Testis (tissue), 2 donors: ENCODE measurements at regions not wholly inside any gene's neighbourhood (a gene's known extent, or its start where the extent isn't known, plus 50 kb on each side); places are given as distances from the start of the nearest gene placed in this dataset.

Source experiments
- POLR2A ChIP-seq: fragments of 450-650 bp; IDR thresholded peaks from one replicate; pipeline ENCODE4 v1.6.1; 2017; ENCODE audit warnings: antibody characterized with exemption, mild to moderate bottlenecking, moderate library complexity
- TF ChIP-seq, protein P1 (sequence below), 3 experiments: fragments of 450-650 bp in 2 of 3; fragments of 200-600 bp in 1 of 3; sonication (generic) in 1 of 3; IDR thresholded peaks; one replicate each; pipeline ENCODE4 v1.5.1; 2016 to 2019; ENCODE audit warnings: antibody characterized with exemption in 3 of 3, mild to moderate bottlenecking in 2 of 3, moderate library complexity in 1 of 3

DNA sequence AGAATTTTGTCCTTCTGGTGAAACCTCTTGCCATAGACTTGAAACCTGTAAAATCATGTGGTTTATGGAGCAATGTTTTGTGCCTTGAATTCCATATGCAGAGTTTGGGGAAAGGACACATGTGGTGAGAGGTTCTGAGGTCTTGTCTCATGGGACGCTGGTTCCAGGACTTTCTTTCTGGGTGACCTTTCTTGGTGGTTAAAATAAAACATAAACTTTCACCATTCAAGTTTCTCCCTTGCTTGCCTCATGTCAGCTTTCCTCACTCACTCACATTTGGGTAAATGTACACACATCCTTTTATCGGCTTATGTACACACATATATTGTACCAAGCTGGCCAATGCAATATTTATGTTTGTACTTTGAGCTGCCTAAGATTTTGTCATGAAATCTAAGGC lies 144.9 kb upstream of the CELF2 start:
- TF ChIP-seq, protein P1, sequence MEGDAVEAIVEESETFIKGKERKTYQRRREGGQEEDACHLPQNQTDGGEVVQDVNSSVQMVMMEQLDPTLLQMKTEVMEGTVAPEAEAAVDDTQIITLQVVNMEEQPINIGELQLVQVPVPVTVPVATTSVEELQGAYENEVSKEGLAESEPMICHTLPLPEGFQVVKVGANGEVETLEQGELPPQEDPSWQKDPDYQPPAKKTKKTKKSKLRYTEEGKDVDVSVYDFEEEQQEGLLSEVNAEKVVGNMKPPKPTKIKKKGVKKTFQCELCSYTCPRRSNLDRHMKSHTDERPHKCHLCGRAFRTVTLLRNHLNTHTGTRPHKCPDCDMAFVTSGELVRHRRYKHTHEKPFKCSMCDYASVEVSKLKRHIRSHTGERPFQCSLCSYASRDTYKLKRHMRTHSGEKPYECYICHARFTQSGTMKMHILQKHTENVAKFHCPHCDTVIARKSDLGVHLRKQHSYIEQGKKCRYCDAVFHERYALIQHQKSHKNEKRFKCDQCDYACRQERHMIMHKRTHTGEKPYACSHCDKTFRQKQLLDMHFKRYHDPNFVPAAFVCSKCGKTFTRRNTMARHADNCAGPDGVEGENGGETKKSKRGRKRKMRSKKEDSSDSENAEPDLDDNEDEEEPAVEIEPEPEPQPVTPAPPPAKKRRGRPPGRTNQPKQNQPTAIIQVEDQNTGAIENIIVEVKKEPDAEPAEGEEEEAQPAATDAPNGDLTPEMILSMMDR (IDR thresholded peaks at IDR 0.05): no peak
- TF ChIP-seq POLR2A: no peak
